ENCODE measurements at regions not wholly inside any gene's neighbourhood (a gene's known extent, or its start where the extent isn't known, plus 50 kb on each side); places are given as distances from the start of the nearest gene placed in this dataset.

GRCh38 chr4:32776435-32777203 is 2056.4 kb downstream of the PCDH7 start:
- ChIA-PET POLR2A (no interaction called here), CTCF (no interaction called here)
- H3K4me1 ChIP-seq (ENCODE audit: control insufficient read depth, insufficient read depth, low read length) = no peaks in the 10 kb centered on the region
- no peak for ATAC-seq
- in situ Hi-C loops (cut with HindIII; ENCODE audit: low pct_unique_long_range_greater_than_20kb, low sequenced_read_pairs) = no loop called here
- no peaks in the 10 kb centered on the region for H3K27me3 ChIP-seq (ENCODE audit: control insufficient read depth, insufficient read depth, low read length)
- no peak overlapping the region for H3K4me3 ChIP-seq (ENCODE audit: low read depth in 2 of 2, low read length in 2 of 2)
- intact Hi-C loops (cut with micrococcal nuclease; ENCODE audit: unreplicated experiment) = no loop called here
- no peak overlapping the region for H3K27ac ChIP-seq (ENCODE audit: low read length)
- no peaks in the 10 kb centered on the region for H3K36me3 ChIP-seq (ENCODE audit: control insufficient read depth, insufficient read depth, low read length)
- DNase-seq (ENCODE audit: low read depth, low spot score) = no peak
- no peak for TF ChIP-seq REST (IDR thresholded peaks at IDR 0.05; ENCODE audit: insufficient read depth in 1 of 2, low read depth in 2 of 2, low read length in 1 of 2)
- TF ChIP-seq CTCF (IDR thresholded peaks at IDR 0.05) = no peak
- no peak for TF ChIP-seq SIN3A (IDR thresholded peaks at IDR 0.05; ENCODE audit: borderline replicate concordance, insufficient read depth, low read depth, low read length)
- TF ChIP-seq POLR2AphosphoS5 (IDR thresholded peaks at IDR 0.05; ENCODE audit: low read depth, low read length) = no peak
- TF ChIP-seq TCF7L2 (IDR thresholded peaks at IDR 0.05; ENCODE audit: low read depth, low read length) = no peak
- no peaks in the 10 kb centered on the region for H3K9me3 ChIP-seq (ENCODE audit: control insufficient read depth, insufficient read depth, low read depth, low read length)
- BruUV-seq (replicated peaks) = no TSS peak

GRCh38 chr4:32778025-32778424 is 2057.9 kb downstream of the PCDH7 start:
- POLR2A ChIA-PET = no interaction called here
- Histone ChIP-seq H3K9me3 (ENCODE audit: control insufficient read depth, insufficient read depth, low read depth, low read length) (no peaks in the 10 kb centered on the region), H3K36me3 (ENCODE audit: control insufficient read depth, insufficient read depth, low read length) (no peaks in the 10 kb centered on the region), H3K4me3 (ENCODE audit: low read depth in 2 of 2, low read length in 2 of 2) (no peak overlapping the region), H3K27ac (ENCODE audit: low read length) (no peak overlapping the region), H3K27me3 (ENCODE audit: control insufficient read depth, insufficient read depth, low read length) (no peaks in the 10 kb centered on the region), H3K4me1 (ENCODE audit: control insufficient read depth, insufficient read depth, low read length) (no peaks in the 10 kb centered on the region)
- TF ChIP-seq REST (IDR thresholded peaks at IDR 0.05; ENCODE audit: insufficient read depth in 1 of 2, low read depth in 2 of 2, low read length in 1 of 2) = no peak
- CTCF ChIA-PET = no interaction called here
- no TSS peak for BruUV-seq (replicated peaks)
- in situ Hi-C loops (cut with HindIII; ENCODE audit: low pct_unique_long_range_greater_than_20kb, low sequenced_read_pairs) = no loop called here
- ATAC-seq (no peak), DNase-seq (ENCODE audit: low read depth, low spot score) (no peak)
- intact Hi-C loops (cut with micrococcal nuclease; ENCODE audit: unreplicated experiment) = no loop called here

Data from Panc1 (cell line).